Colonic mucosa (tissue), 4 donors: ENCODE measurements at regions not wholly inside any gene's neighbourhood (a gene's known extent, or its start where the extent isn't known, plus 50 kb on each side); places are given as distances from the start of the nearest gene placed in this dataset.
"Not testable (repeated sequence)": the region's sequence is repeated elsewhere in the genome, so short reads cannot be mapped to it uniquely, and the experiment has no call there.

Experiments
- DNase-seq: peaks from one replicate; pipeline ENCODE4 v3.0.0-alpha.2; 2020
- H3K27ac ChIP-seq: fragments of 200-600 bp; one replicate; pipeline ENCODE4 v1.8.0; 2021
- H3K27me3 ChIP-seq: fragments of 200-600 bp; one replicate; pipeline ENCODE4 v1.8.0; 2021
- H3K36me3 ChIP-seq: fragments of 200-600 bp; one replicate; pipeline ENCODE4 v1.8.0; 2021
- H3K4me1 ChIP-seq: fragments of 200-600 bp; one replicate; pipeline ENCODE4 v1.8.0; 2021; ENCODE audit warnings: mild to moderate bottlenecking
- H3K4me3 ChIP-seq: fragments of 200-600 bp; one replicate; pipeline ENCODE4 v1.8.0; 2021
- H3K9ac ChIP-seq, 2 donors: one replicate each; pipeline ENCODE4 v1.7.0; 2013; ENCODE audit warnings: control low read depth in 2 of 2, low read depth in 2 of 2, low read length in 2 of 2
- H3K9me3 ChIP-seq: fragments of 200-600 bp; one replicate; pipeline ENCODE4 v1.8.0; 2021
- CTCF ChIP-seq: fragments of 200-600 bp; IDR thresholded peaks from one replicate; pipeline ENCODE4 v1.8.0; 2022; ENCODE audit warnings: antibody characterized with exemption, mild to moderate bottlenecking
- intact Hi-C: fragments of 100-400 bp; cut with DNase I; formaldehyde crosslinking; loops from one replicate; pipeline ENCODE4 v1.14.1; 2022
- donor health status: healthy.
- donor health status: DM: no; HTN: no; CAD: no.
- donor health status: DM: no; HTN: no; CAD: no.

GRCh38 chr2:111533557-111534247 is 350.3 kb downstream of the ANAPC1 start:
- H3K27ac ChIP-seq, H3K4me3 ChIP-seq, H3K36me3 ChIP-seq, H3K9me3 ChIP-seq, DNase-seq, H3K27me3 ChIP-seq, H3K9ac ChIP-seq, H3K4me1 ChIP-seq, intact Hi-C loops: not testable (repeated sequence)

- no peaks in the 10 kb centered on the region for H3K4me1 ChIP-seq
- no peak overlapping the region for H3K4me3 ChIP-seq
- peak; percentile 36 for DNase-seq
- no peaks in the 10 kb centered on the region for H3K36me3 ChIP-seq
- no peak for TF ChIP-seq CTCF
- H3K27me3 ChIP-seq = no peaks in the 10 kb centered on the region
- H3K27ac ChIP-seq = peak overlapping the region; percentile 27
- intact Hi-C loops = no loop called here
- no peaks in the 10 kb centered on the region for H3K9me3 ChIP-seq
- H3K9ac ChIP-seq = no peak overlapping the region
These were observed 349.1 kb downstream of the ANAPC1 start for GRCh38 chr2:111534910-111535352.

- Histone ChIP-seq H3K9me3 (no peaks in the 10 kb centered on the region), H3K27me3 (no peaks in the 10 kb centered on the region), H3K36me3 (no peaks in the 10 kb centered on the region), H3K27ac (peak overlapping the region; percentile 27), H3K9ac (no peak overlapping the region), H3K4me1 (no peaks in the 10 kb centered on the region), H3K4me3 (no peak overlapping the region)
- intact Hi-C loops = no loop called here
- no peak for TF ChIP-seq CTCF
- DNase-seq = no peak
These were observed 348.6 kb downstream of the ANAPC1 start for GRCh38 chr2:111535404-111535803.

- Histone ChIP-seq H3K9ac (peak overlapping the region in 1 of 2 donors; percentile 12), H3K4me1 (no peaks in the 10 kb centered on the region), H3K27ac (no peak overlapping the region), H3K9me3 (no peaks in the 10 kb centered on the region), H3K36me3 (no peaks in the 10 kb centered on the region), H3K4me3 (no peak overlapping the region), H3K27me3 (no peaks in the 10 kb centered on the region)
- no peak for DNase-seq
- TF ChIP-seq CTCF = no peak
- intact Hi-C loops = no loop called here
These were observed 346.8 kb downstream of the ANAPC1 start for GRCh38 chr2:111537078-111537655.

GRCh38 chr2:111539991-111540390 is 344.0 kb downstream of the ANAPC1 start:
- H3K27ac ChIP-seq, H3K4me1 ChIP-seq, H3K9ac ChIP-seq, intact Hi-C loops, DNase-seq, H3K36me3 ChIP-seq, H3K27me3 ChIP-seq, H3K4me3 ChIP-seq, H3K9me3 ChIP-seq: not testable (repeated sequence)

GRCh38 chr2:111542120-111542774 is 341.7 kb downstream of the ANAPC1 start:
- H3K9me3 ChIP-seq, intact Hi-C loops, H3K9ac ChIP-seq, H3K27ac ChIP-seq, H3K4me3 ChIP-seq, H3K36me3 ChIP-seq, H3K4me1 ChIP-seq, H3K27me3 ChIP-seq, DNase-seq: not testable (repeated sequence)

- intact Hi-C loops, H3K9me3 ChIP-seq, H3K4me1 ChIP-seq, H3K4me3 ChIP-seq, H3K27me3 ChIP-seq, H3K36me3 ChIP-seq, H3K27ac ChIP-seq, DNase-seq, H3K9ac ChIP-seq: not testable (repeated sequence)
These were observed 340.0 kb downstream of the ANAPC1 start for GRCh38 chr2:111544006-111544405.

GRCh38 chr2:111545723-111546431 is 338.1 kb downstream of the ANAPC1 start:
- H3K27me3 ChIP-seq, H3K4me3 ChIP-seq, DNase-seq, H3K9ac ChIP-seq, H3K9me3 ChIP-seq, H3K4me1 ChIP-seq, intact Hi-C loops, H3K36me3 ChIP-seq, H3K27ac ChIP-seq: not testable (repeated sequence)

- H3K36me3 ChIP-seq, H3K4me1 ChIP-seq, intact Hi-C loops, DNase-seq, H3K9ac ChIP-seq, H3K4me3 ChIP-seq, H3K27me3 ChIP-seq, H3K27ac ChIP-seq, H3K9me3 ChIP-seq: not testable (repeated sequence)
These were observed 337.4 kb downstream of the ANAPC1 start for GRCh38 chr2:111546578-111546977.

- H3K9me3 ChIP-seq, H3K27me3 ChIP-seq, H3K4me3 ChIP-seq, H3K9ac ChIP-seq, H3K36me3 ChIP-seq, H3K4me1 ChIP-seq, DNase-seq, intact Hi-C loops, H3K27ac ChIP-seq: not testable (repeated sequence)
These were observed 334.8 kb downstream of the ANAPC1 start for GRCh38 chr2:111549174-111549573.
